GM12878 (cell line): ENCODE measurements at regions not wholly inside any gene's neighbourhood (a gene's known extent, or its start where the extent isn't known, plus 50 kb on each side); places are given as distances from the start of the nearest gene placed in this dataset.

Experiments used
- ATAC-seq: fragments of 200-7000 bp; cut with Tn5 transposase; 3 replicates; pipeline ENCODE4 v1.9.1; 2020; ENCODE audit warnings: mild to moderate bottlenecking, moderate library complexity
- BruUV-seq: library from RNA; stranded (reverse); fragments of 400-500 nt; replicated peaks from 2 replicates; lab custom pipeline; 2021; lab: Mats Ljungman, UMichigan
- CTCF ChIA-PET: fragments of 300-600 bp; sonication (Branson Sonifier 250); formaldehyde crosslinking; extraction: SDS; loops from one replicate; lab custom pipeline; 2021; ENCODE audit warnings: inconsistent platforms; lab: Yijun Ruan, JAX
- POLR2A ChIA-PET: fragments of 350-600 bp; formaldehyde crosslinking; extraction: SDS; loops from one replicate; lab custom pipeline; 2021; ENCODE audit warnings: inconsistent platforms; lab: Charles Lee
- RAD21 ChIA-PET: fragments of 300-600 bp; sonication (Branson Sonifier 250); formaldehyde crosslinking; loops from one replicate; lab custom pipeline; 2023; ENCODE audit warnings: antibody characterized with exemption; ENCODE audit not compliant: unreplicated experiment; lab: Charles Lee
- SMC1A ChIA-PET: fragments of 300-600 bp; sonication (Branson Sonifier 250); formaldehyde crosslinking; loops from one replicate; lab custom pipeline; 2023; ENCODE audit not compliant: unreplicated experiment, uncharacterized antibody; lab: Charles Lee
- DNase-seq: peaks from one replicate; pipeline ENCODE4 v3.0.0-alpha.2; 2011; ENCODE audit warnings: low read depth, low spot score
- FAIRE-seq: peaks from 3 replicates; lab custom pipeline; 2011; peaks lifted over from hg19 to GRCh38; lab: Jason Lieb, UNC
- H2AFZ ChIP-seq: 2 replicates; pipeline ENCODE4 v1.6.0; 2011; ENCODE audit warnings: low read depth, low read length, control low read depth; ENCODE audit not compliant: control insufficient read depth
- H3K27ac ChIP-seq: 2 replicates; pipeline ENCODE4 v1.5.1; 2011; ENCODE audit warnings: control low read depth; ENCODE audit not compliant: control insufficient read depth, insufficient read depth
- H3K27me3 ChIP-seq, 2 experiments: replicated peaks in 1 of 2; 2 replicates each; pipeline versions ENCODE4 v1.6.0 to v1.6.1; 2011; ENCODE audit warnings: low read length in 1 of 2; ENCODE audit not compliant: control insufficient read depth in 2 of 2, insufficient read depth in 2 of 2
- H3K36me3 ChIP-seq, 2 experiments: 2 replicates each; pipeline ENCODE4 v1.5.1; 2011; ENCODE audit warnings: low read length in 1 of 2; ENCODE audit not compliant: control insufficient read depth in 2 of 2, insufficient read depth in 2 of 2
- H3K4me1 ChIP-seq: 2 replicates; pipeline ENCODE4 v1.6.1; 2011; ENCODE audit warnings: mild to moderate bottlenecking, low read length, moderate library complexity, mixed read lengths; ENCODE audit not compliant: control insufficient read depth, insufficient read depth
- H3K4me2 ChIP-seq: 2 replicates; pipeline ENCODE4 v1.6.0; 2011; ENCODE audit warnings: control low read depth; ENCODE audit not compliant: control insufficient read depth, insufficient read depth
- H3K4me3 ChIP-seq: fragments of 200-600 bp; sonication (generic); 2 replicates; pipeline ENCODE4 v1.5.1; 2016
- H3K79me2 ChIP-seq: 2 replicates; pipeline ENCODE4 v1.6.0; 2011; ENCODE audit warnings: low read length; ENCODE audit not compliant: control insufficient read depth, insufficient read depth
- H3K9ac ChIP-seq: 2 replicates; pipeline ENCODE4 v1.8.0; 2011; ENCODE audit warnings: low read length, control low read depth, mixed read lengths; ENCODE audit not compliant: control insufficient read depth, insufficient read depth
- H3K9me3 ChIP-seq: replicated peaks from 3 replicates; pipeline ENCODE4 v1.5.1; 2011; ENCODE audit warnings: mild to moderate bottlenecking, low read length; ENCODE audit not compliant: control insufficient read depth, insufficient read depth
- H4K20me1 ChIP-seq: 2 replicates; pipeline ENCODE4 v1.6.0; 2011; ENCODE audit not compliant: control insufficient read depth, insufficient read depth
- ATF3 ChIP-seq: IDR thresholded peaks from 2 replicates; pipeline ENCODE4 v1.6.1; 2011; ENCODE audit warnings: low read depth, mild to moderate bottlenecking, low read length, moderate library complexity, borderline replicate concordance; ENCODE audit errors: extremely low read depth
- BCL11A ChIP-seq: IDR thresholded peaks from 2 replicates; pipeline ENCODE4 v1.6.1; 2011; ENCODE audit warnings: low read depth, low read length
- CBX3 ChIP-seq: fragments of 200-600 bp; sonication (generic); IDR thresholded peaks from 2 replicates; pipeline ENCODE4 v1.6.1; 2016; ENCODE audit warnings: low read depth, borderline replicate concordance
- CREB1 ChIP-seq: IDR thresholded peaks from 2 replicates; pipeline ENCODE4 v1.6.1; 2012; ENCODE audit warnings: low read depth, mild to moderate bottlenecking, inconsistent platforms
- E2F8 ChIP-seq: fragments of 450-650 bp; IDR thresholded peaks from 2 replicates; pipeline ENCODE4 v1.6.1; 2018; ENCODE audit warnings: mild to moderate bottlenecking, low read depth, moderate library complexity; ENCODE audit not compliant: partially characterized antibody
- ETV6 ChIP-seq, 2 experiments: fragments of 450-650 bp in 1 of 2; IDR thresholded peaks in 1 of 2; conservative IDR thresholded peaks in 1 of 2; 2 replicates each; pipeline ENCODE4 v1.6.1; 2014; ENCODE audit warnings: antibody characterized with exemption in 1 of 2, borderline replicate concordance in 1 of 2, low read depth in 1 of 2, mild to moderate bottlenecking in 1 of 2, moderate library complexity in 1 of 2
- FOS ChIP-seq: IDR thresholded peaks from 3 replicates; pipeline ENCODE4 v1.6.1; 2011; ENCODE audit warnings: borderline replicate concordance; ENCODE audit not compliant: insufficient read length; ENCODE audit errors: extremely low read depth
- IKZF1 ChIP-seq: fragments of 450-650 bp; conservative IDR thresholded peaks from 2 replicates; pipeline ENCODE4 v1.6.1; 2017; ENCODE audit warnings: antibody characterized with exemption, mild to moderate bottlenecking
- IRF4 ChIP-seq: IDR thresholded peaks from 2 replicates; pipeline ENCODE4 v1.6.1; 2011; ENCODE audit warnings: low read depth, low read length
- JUND ChIP-seq: IDR thresholded peaks from 2 replicates; pipeline ENCODE4 v1.6.1; 2012; ENCODE audit warnings: low read depth, mild to moderate bottlenecking, low read length, improper control_type of control experiment, moderate library complexity
- MAX ChIP-seq: IDR thresholded peaks from 2 replicates; pipeline ENCODE4 v1.6.1; 2012; ENCODE audit warnings: low read depth, low read length, improper control_type of control experiment
- MEF2A ChIP-seq: IDR thresholded peaks from 2 replicates; pipeline ENCODE4 v1.6.1; 2011; ENCODE audit warnings: low read depth, mild to moderate bottlenecking, low read length, moderate library complexity; ENCODE audit not compliant: insufficient read depth
- MXI1 ChIP-seq: fragments of 150-350 bp; IDR thresholded peaks from 2 replicates; pipeline ENCODE4 v1.6.1; 2011; ENCODE audit warnings: low read depth, mild to moderate bottlenecking, inconsistent platforms, low read length, improper control_type of control experiment
- NFIC ChIP-seq: IDR thresholded peaks from 2 replicates; pipeline ENCODE4 v1.6.1; 2012; ENCODE audit warnings: low read depth, mild to moderate bottlenecking, inconsistent platforms, low read length, moderate library complexity
- RCOR1 ChIP-seq: conservative IDR thresholded peaks from 2 replicates; pipeline ENCODE4 v1.6.1; 2012; ENCODE audit warnings: low read depth, low read length, improper control_type of control experiment
- SMARCA5 ChIP-seq: fragments of 450-650 bp; IDR thresholded peaks from 2 replicates; pipeline ENCODE4 v1.6.1; 2017; ENCODE audit warnings: mild to moderate bottlenecking
- ZBTB40 ChIP-seq: fragments of 450-650 bp; IDR thresholded peaks from 2 replicates; pipeline ENCODE4 v1.6.1; 2016; ENCODE audit warnings: mild to moderate bottlenecking, moderate library complexity, borderline replicate concordance
- WGBS: methylation state at CpG from one replicate; pipeline ENCODE4 v1.1.6; 2016; ENCODE audit warnings: low lambda C conversion rate; ENCODE audit not compliant: insufficient replicate concordance, insufficient coverage; ENCODE audit errors: missing lambda C conversion rate; 5-methylcytosine and 5-hydroxymethylcytosine counted together
- in situ Hi-C: fragments of 300-500 bp; cut with MboI; formaldehyde crosslinking; loops from 9 replicates; pipeline ENCODE4 v1.14.3; 2018; ENCODE audit warnings: mixed read lengths
- intact Hi-C: fragments of 100-400 bp; cut with micrococcal nuclease; formaldehyde crosslinking; loops from one replicate; pipeline ENCODE4 v1.14.2; 2022; ENCODE audit not compliant: unreplicated experiment

GRCh38 chr16:65388592-65388991 is 266.7 kb upstream of the CDH11 start (continued):
- TF ChIP-seq ZBTB40, result no peak
- no peak for TF ChIP-seq MEF2A
- TF ChIP-seq BCL11A, result no peak
- no peak for TF ChIP-seq CBX3

- Histone ChIP-seq H3K27me3 (no peaks in the 10 kb centered on the region), H3K4me3 (no peak overlapping the region), H3K9me3 (no peaks in the 10 kb centered on the region; the same call in 2 of the 3 replicates), H3K79me2 (no peaks in the 10 kb centered on the region), H2AFZ (no peak overlapping the region), H3K4me2 (no peak overlapping the region), H3K36me3 (no peaks in the 10 kb centered on the region), H3K27ac (no peak overlapping the region), H3K9ac (no peak overlapping the region), H3K4me1 (no peaks in the 10 kb centered on the region), H4K20me1 (no peaks in the 10 kb centered on the region)
- no peak for FAIRE-seq
- no peak for ATAC-seq
- BruUV-seq, result no TSS peak
- WGBS, result 20% methylated on average over 2 of the region's 2 CpGs
- ChIA-PET RAD21 (no interaction called here), SMC1A (no interaction called here), POLR2A (no interaction called here), CTCF (no interaction called here)
- DNase-seq, result no peak
- intact Hi-C loops, result no loop called here
- in situ Hi-C loops, result no loop called here
- TF ChIP-seq CREB1 (no peak), MEF2A (no peak), IKZF1 (no peak), JUND (no peak), FOS (no peak), IRF4 (no peak), ETV6 (conservative IDR thresholded peaks at IDR 0.05 in 1 of 2, IDR thresholded peaks at IDR 0.05 in 1 of 2; ENCODE audit: borderline replicate concordance in 1 of 2, low read depth in 1 of 2) (no peak), SMARCA5 (no peak), E2F8 (no peak), NFIC (no peak), MXI1 (no peak), RCOR1 (no peak), ATF3 (no peak), MAX (no peak)
Measured at GRCh38 chr16:65386672-65387071, 264.8 kb upstream of the CDH11 start.
